ENCODE measurements at regions not wholly inside any gene's neighbourhood (a gene's known extent, or its start where the extent isn't known, plus 50 kb on each side); places are given as distances from the start of the nearest gene placed in this dataset.

DNA sequence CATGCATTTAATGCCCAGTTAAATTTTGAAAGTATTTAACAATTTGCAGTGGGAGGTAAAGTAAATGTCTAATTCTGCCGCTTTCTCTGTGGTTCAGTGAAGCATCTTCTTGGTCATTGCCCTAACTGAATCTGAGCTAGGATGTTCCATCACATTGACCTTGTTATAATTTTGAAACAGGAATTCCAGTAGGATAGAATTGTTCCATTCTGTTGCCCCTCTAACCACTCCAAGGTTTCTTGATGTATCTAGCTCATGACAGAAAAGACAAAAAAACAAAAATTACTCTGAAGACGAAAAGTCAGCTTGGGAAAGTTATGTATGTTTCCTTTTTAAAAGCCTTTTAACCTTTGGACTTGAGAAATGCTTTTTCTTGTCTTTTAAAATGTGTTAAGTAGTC lies 297.0 kb upstream of the FAT1 start:
- TF ChIP-seq, protein P1, sequence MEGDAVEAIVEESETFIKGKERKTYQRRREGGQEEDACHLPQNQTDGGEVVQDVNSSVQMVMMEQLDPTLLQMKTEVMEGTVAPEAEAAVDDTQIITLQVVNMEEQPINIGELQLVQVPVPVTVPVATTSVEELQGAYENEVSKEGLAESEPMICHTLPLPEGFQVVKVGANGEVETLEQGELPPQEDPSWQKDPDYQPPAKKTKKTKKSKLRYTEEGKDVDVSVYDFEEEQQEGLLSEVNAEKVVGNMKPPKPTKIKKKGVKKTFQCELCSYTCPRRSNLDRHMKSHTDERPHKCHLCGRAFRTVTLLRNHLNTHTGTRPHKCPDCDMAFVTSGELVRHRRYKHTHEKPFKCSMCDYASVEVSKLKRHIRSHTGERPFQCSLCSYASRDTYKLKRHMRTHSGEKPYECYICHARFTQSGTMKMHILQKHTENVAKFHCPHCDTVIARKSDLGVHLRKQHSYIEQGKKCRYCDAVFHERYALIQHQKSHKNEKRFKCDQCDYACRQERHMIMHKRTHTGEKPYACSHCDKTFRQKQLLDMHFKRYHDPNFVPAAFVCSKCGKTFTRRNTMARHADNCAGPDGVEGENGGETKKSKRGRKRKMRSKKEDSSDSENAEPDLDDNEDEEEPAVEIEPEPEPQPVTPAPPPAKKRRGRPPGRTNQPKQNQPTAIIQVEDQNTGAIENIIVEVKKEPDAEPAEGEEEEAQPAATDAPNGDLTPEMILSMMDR (IDR thresholded peaks at IDR 0.05; ENCODE audit: borderline replicate concordance, extremely low read depth, insufficient read depth) = no peak
- FAIRE-seq (no peak), DNase-seq (peak in 1 of 5 donors; percentile 24)
- no peaks in the 10 kb centered on the region for H3K27me3 ChIP-seq (ENCODE audit: control insufficient read depth, insufficient read depth, low read length)
- no peaks in the 10 kb centered on the region for H3K4me1 ChIP-seq (ENCODE audit: control insufficient read depth in 2 of 3, insufficient read depth in 2 of 3, low read depth in 1 of 3, low read length in 3 of 3)
- no peak overlapping the region for H3K27ac ChIP-seq (ENCODE audit: low read depth in 2 of 2, low read length in 2 of 2)
- intact Hi-C loops (cut with DNase I) = no loop called here
- H3K36me3 ChIP-seq (ENCODE audit: control insufficient read depth in 2 of 3, insufficient read depth in 3 of 3, low read length in 3 of 3) = no peaks in the 10 kb centered on the region
- H3K9me3 ChIP-seq (ENCODE audit: control insufficient read depth in 2 of 3, insufficient read depth in 1 of 3, low read length in 3 of 3) = no peaks in the 10 kb centered on the region
- H3K9ac ChIP-seq (ENCODE audit: low read length in 3 of 3) = no peak overlapping the region
- H3K4me3 ChIP-seq (ENCODE audit: low read length in 3 of 3) = no peak overlapping the region

DNA sequence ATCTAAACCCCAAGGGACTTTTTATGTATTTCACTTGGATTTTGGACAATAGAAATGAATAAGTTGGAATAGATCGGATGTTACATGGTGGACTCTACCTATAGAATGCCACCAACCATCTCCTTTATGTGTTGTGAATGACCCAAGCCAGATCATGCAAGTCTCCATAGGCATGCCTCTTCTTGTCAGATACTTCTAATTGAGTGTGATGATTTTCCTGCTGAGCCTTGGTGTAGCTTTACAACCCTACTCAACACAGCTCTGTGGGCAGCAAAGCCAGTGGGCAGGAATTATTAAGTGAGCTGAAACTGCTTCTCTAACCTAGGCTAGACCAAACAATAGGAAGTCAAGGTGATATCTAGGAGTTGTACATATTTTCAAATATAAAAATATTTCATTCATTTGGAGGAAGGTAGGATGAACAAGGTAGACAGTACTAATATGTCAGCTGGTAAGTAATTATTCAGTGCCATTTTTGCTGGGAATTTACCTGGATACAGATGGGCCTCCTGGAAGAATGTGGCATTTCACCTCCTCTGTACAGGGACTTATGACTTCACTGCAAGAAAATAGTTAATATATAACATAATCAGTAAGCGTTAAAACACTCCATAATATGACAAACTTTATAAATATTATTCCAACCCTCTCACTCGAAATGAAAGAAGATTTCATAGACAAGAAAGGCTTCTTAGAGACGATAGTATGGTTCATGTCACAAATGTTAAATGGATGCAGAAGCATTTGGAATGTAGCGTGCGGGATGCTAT lies 298.0 kb upstream of the FAT1 start:
- intact Hi-C loops (cut with DNase I) = no loop called here
- FAIRE-seq (no peak), DNase-seq (peak in 1 of 5 donors; percentile 27)
- TF ChIP-seq, protein P1 (IDR thresholded peaks at IDR 0.05; ENCODE audit: borderline replicate concordance, extremely low read depth, insufficient read depth) = no peak
- no peak overlapping the region for H3K27ac ChIP-seq (ENCODE audit: low read depth in 2 of 2, low read length in 2 of 2)
- H3K9me3 ChIP-seq (ENCODE audit: control insufficient read depth in 2 of 3, insufficient read depth in 1 of 3, low read length in 3 of 3) = no peaks in the 10 kb centered on the region
- H3K4me3 ChIP-seq (ENCODE audit: low read length in 3 of 3) = no peak overlapping the region
- H3K4me1 ChIP-seq (ENCODE audit: control insufficient read depth in 2 of 3, insufficient read depth in 2 of 3, low read depth in 1 of 3, low read length in 3 of 3) = no peaks in the 10 kb centered on the region
- H3K9ac ChIP-seq (ENCODE audit: low read length in 3 of 3) = no peak overlapping the region
- H3K36me3 ChIP-seq (ENCODE audit: control insufficient read depth in 2 of 3, insufficient read depth in 3 of 3, low read length in 3 of 3) = no peaks in the 10 kb centered on the region
- no peaks in the 10 kb centered on the region for H3K27me3 ChIP-seq (ENCODE audit: control insufficient read depth, insufficient read depth, low read length)

- intact Hi-C loops (cut with DNase I) = no loop called here
- peak overlapping the region in 1 of 3 donors; percentile 36 for H3K4me3 ChIP-seq (ENCODE audit: low read length in 3 of 3)
- peak in 4 of 5 donors; percentile 52 to 75 (median 68) for DNase-seq
- no peaks in the 10 kb centered on the region for H3K27me3 ChIP-seq (ENCODE audit: control insufficient read depth, insufficient read depth, low read length)
- no peak overlapping the region for H3K27ac ChIP-seq (ENCODE audit: low read depth in 2 of 2, low read length in 2 of 2)
- no peak for FAIRE-seq
- no peaks in the 10 kb centered on the region for H3K9me3 ChIP-seq (ENCODE audit: control insufficient read depth in 2 of 3, insufficient read depth in 1 of 3, low read length in 3 of 3)
- TF ChIP-seq, protein P1 (IDR thresholded peaks at IDR 0.05; ENCODE audit: borderline replicate concordance, extremely low read depth, insufficient read depth) = no peak
- no peak overlapping the region for H3K9ac ChIP-seq (ENCODE audit: low read length in 3 of 3)
- no peaks in the 10 kb centered on the region for H3K36me3 ChIP-seq (ENCODE audit: control insufficient read depth in 2 of 3, insufficient read depth in 3 of 3, low read length in 3 of 3)
- no peaks in the 10 kb centered on the region for H3K4me1 ChIP-seq (ENCODE audit: control insufficient read depth in 2 of 3, insufficient read depth in 2 of 3, low read depth in 1 of 3, low read length in 3 of 3)
Observed at GRCh38 chr4:187027272-187027671, 303.6 kb upstream of the FAT1 start.

All from kidney (tissue), 13 donors.